ENCODE measurements at regions not wholly inside any gene's neighbourhood (a gene's known extent, or its start where the extent isn't known, plus 50 kb on each side); places are given as distances from the start of the nearest gene placed in this dataset.
"Not testable (repeated sequence)": the region's sequence is repeated elsewhere in the genome, so short reads cannot be mapped to it uniquely, and the experiment has no call there.

DNA sequence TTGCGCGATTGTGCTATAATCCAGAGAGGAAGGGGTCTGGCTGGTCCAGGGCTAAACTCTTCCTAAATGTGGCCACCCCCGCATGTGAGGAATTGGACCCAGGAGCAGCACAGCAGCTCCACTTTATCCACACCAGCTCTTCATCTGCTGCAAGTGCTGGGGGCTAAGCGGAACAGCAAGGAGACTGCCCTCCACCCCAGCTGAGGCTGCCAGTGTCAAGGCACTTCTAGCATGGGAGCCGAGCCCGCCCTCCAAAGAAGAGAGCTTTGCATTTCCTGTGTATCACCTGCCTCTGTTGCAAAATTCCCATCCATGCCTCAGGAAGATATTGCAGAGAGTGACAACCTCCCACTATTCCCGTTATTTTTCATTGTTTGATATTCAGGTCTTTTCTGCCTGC lies 333.6 kb downstream of the ARRDC4 start:
- intact Hi-C loops (cut with DNase I): loop anchor here (10.0 kb wide), 1 partner anchor 389 kb away; no protein-coding TSS in a partner anchor
- no peaks in the 10 kb centered on the region for H3K9me3 ChIP-seq
- no peak overlapping the region for H3K27ac ChIP-seq
- H3K27me3 ChIP-seq: no peaks in the 10 kb centered on the region
- H3K4me3 ChIP-seq: no peak overlapping the region
- TF ChIP-seq, protein P1, sequence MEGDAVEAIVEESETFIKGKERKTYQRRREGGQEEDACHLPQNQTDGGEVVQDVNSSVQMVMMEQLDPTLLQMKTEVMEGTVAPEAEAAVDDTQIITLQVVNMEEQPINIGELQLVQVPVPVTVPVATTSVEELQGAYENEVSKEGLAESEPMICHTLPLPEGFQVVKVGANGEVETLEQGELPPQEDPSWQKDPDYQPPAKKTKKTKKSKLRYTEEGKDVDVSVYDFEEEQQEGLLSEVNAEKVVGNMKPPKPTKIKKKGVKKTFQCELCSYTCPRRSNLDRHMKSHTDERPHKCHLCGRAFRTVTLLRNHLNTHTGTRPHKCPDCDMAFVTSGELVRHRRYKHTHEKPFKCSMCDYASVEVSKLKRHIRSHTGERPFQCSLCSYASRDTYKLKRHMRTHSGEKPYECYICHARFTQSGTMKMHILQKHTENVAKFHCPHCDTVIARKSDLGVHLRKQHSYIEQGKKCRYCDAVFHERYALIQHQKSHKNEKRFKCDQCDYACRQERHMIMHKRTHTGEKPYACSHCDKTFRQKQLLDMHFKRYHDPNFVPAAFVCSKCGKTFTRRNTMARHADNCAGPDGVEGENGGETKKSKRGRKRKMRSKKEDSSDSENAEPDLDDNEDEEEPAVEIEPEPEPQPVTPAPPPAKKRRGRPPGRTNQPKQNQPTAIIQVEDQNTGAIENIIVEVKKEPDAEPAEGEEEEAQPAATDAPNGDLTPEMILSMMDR (IDR thresholded peaks at IDR 0.05): no peak
- TF ChIP-seq POLR2A (IDR thresholded peaks at IDR 0.05): no peak
- DNase-seq (no peak), ATAC-seq (no peak)
- no peaks in the 10 kb centered on the region for H3K36me3 ChIP-seq
- H3K4me1 ChIP-seq: no peaks in the 10 kb centered on the region
- 67% methylated on average over 5 of the region's 7 CpGs for WGBS (ENCODE audit: insufficient coverage, low coverage, low lambda C conversion rate, missing lambda C conversion rate)

GRCh38 chr15:98295101-98295759 lies 334.7 kb downstream of the ARRDC4 start:
- DNase-seq, H3K27ac ChIP-seq, H3K4me1 ChIP-seq, H3K9me3 ChIP-seq, H3K27me3 ChIP-seq, H3K36me3 ChIP-seq, H3K4me3 ChIP-seq: not testable (repeated sequence)
- 29% methylated on average over 9 of the region's 10 CpGs for WGBS (ENCODE audit: insufficient coverage, low coverage, low lambda C conversion rate, missing lambda C conversion rate)
- TF ChIP-seq, protein P1 (IDR thresholded peaks at IDR 0.05): peak in 3 of 4 donors; percentile 41 to 51 (median 48)
- intact Hi-C loops (cut with DNase I): loop anchor here (10.0 kb wide), 1 partner anchor 390 kb away; no protein-coding TSS in a partner anchor
- ATAC-seq: peak in 3 of 4 donors; percentile 51 to 58 (median 55)

DNA sequence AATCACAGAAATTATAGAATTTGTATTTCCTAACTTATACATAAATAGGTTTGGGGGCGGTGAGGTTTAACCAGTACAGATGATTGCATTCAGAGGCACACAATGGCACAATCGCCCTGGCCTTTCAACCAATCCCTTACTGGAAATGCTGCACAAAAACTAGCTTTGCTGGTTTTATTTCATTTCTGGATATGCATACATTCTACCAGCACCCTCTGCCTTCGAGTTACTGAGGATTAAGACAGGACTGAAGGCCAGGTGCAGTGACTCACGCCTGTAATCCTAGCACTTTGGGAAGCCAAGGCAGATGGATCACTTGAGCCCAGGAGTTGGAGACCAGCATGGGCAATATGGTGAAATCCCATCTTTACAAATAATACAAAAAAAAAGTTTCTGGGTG lies 336.1 kb downstream of the ARRDC4 start:
- Histone ChIP-seq H3K27ac (no peak overlapping the region), H3K36me3 (no peaks in the 10 kb centered on the region), H3K9me3 (no peaks in the 10 kb centered on the region), H3K27me3 (no peaks in the 10 kb centered on the region), H3K4me3 (no peak overlapping the region), H3K4me1 (no peaks in the 10 kb centered on the region)
- 23% methylated on average over 4 of the region's 4 CpGs for WGBS (ENCODE audit: insufficient coverage, low coverage, low lambda C conversion rate, missing lambda C conversion rate)
- no peak for TF ChIP-seq POLR2A (IDR thresholded peaks at IDR 0.05)
- TF ChIP-seq, protein P1 (IDR thresholded peaks at IDR 0.05): no peak
- no peak for DNase-seq
- ATAC-seq: no peak
- intact Hi-C loops (cut with DNase I): loop anchor here (10.0 kb wide), 1 partner anchor 392 kb away; no protein-coding TSS in a partner anchor

GRCh38 chr15:98304371-98304770 lies 343.9 kb downstream of the ARRDC4 start:
- Histone ChIP-seq H3K4me1 (no peaks in the 10 kb centered on the region), H3K36me3 (no peaks in the 10 kb centered on the region), H3K27me3 (peaks cover 0 to 3% of the 10 kb centered on the region in 2 donors), H3K4me3 (no peak overlapping the region), H3K9me3 (no peaks in the 10 kb centered on the region), H3K27ac (no peak overlapping the region)
- TF ChIP-seq, protein P1 (IDR thresholded peaks at IDR 0.05): no peak
- no peak for TF ChIP-seq POLR2A (IDR thresholded peaks at IDR 0.05)
- WGBS (ENCODE audit: insufficient coverage, low coverage, low lambda C conversion rate, missing lambda C conversion rate): 42% methylated on average over 8 of the region's 8 CpGs
- DNase-seq (no peak), ATAC-seq (no peak)
- intact Hi-C loops (cut with DNase I): no loop called here
